Tibial artery (tissue), 4 donors: ENCODE measurements at regions not wholly inside any gene's neighbourhood (a gene's known extent, or its start where the extent isn't known, plus 50 kb on each side); places are given as distances from the start of the nearest gene placed in this dataset.
A peak's percentile ranks its signal among the peaks of the same experiment; 100 is the strongest.

Source experiments
- DNase-seq, 2 donors: peaks; one replicate each; pipeline ENCODE4 v3.0.0-alpha.2; 2019
- H3K27ac ChIP-seq, 2 donors: fragments of 200-600 bp; sonication (generic) in 1 of 2; 1 replicate in 1 of 2; 2 replicates in 1 of 2; pipeline ENCODE4 v1.5.1; 2018 to 2019; ENCODE audit warnings: mild to moderate bottlenecking in 1 of 2
- H3K27me3 ChIP-seq, 2 donors: fragments of 200-600 bp; sonication (generic) in 1 of 2; one replicate each; pipeline versions ENCODE4 v1.5.1 to v1.6.0; 2016 to 2019
- H3K36me3 ChIP-seq, 3 donors: fragments of 200-600 bp; sonication (generic) in 2 of 3; one replicate each; pipeline ENCODE4 v1.5.1; 2016 to 2019; ENCODE audit warnings: mild to moderate bottlenecking in 2 of 3
- H3K4me1 ChIP-seq, 4 donors: fragments of 200-600 bp; sonication (generic) in 2 of 4; 1 replicate in 3 of 4; 2 replicates in 1 of 4; pipeline ENCODE4 v1.5.1; 2016 to 2019
- H3K4me3 ChIP-seq, 2 donors: fragments of 200-600 bp; sonication (generic) in 1 of 2; 1 replicate in 1 of 2; 2 replicates in 1 of 2; pipeline ENCODE4 v1.5.1; 2018 to 2019; ENCODE audit warnings: mild to moderate bottlenecking in 2 of 2
- H3K9me3 ChIP-seq, 3 donors: fragments of 200-600 bp; sonication (generic) in 1 of 3; one replicate each; pipeline ENCODE4 v1.5.1; 2016 to 2019
- intact Hi-C: fragments of 100-400 bp; cut with DNase I; formaldehyde crosslinking; loops from one replicate; pipeline ENCODE4 v1.15.0; 2023; ENCODE audit warnings: low total_unique reads
- TF ChIP-seq, protein P1 (sequence below), 2 experiments: fragments of 200-600 bp in 1 of 2; fragments of 450-650 bp in 1 of 2; IDR thresholded peaks; one replicate each; pipeline ENCODE4 v1.5.1; 2017 to 2019; ENCODE audit warnings: antibody characterized with exemption in 2 of 2, mild to moderate bottlenecking in 1 of 2, moderate library complexity in 1 of 2

GRCh38 chr12:46524778-46525177, 152.2 kb upstream of the SLC38A2 start:
- Histone ChIP-seq H3K27ac (peak overlapping the region; percentile 56 to 71), H3K27me3 (no peaks in the 10 kb centered on the region), H3K9me3 (no peaks in the 10 kb centered on the region), H3K4me3 (no peak overlapping the region), H3K36me3 (no peaks in the 10 kb centered on the region), H3K4me1 (peaks cover 0 to 47% (median 12%) of the 10 kb centered on the region in 4 donors)
- TF ChIP-seq, protein P1, sequence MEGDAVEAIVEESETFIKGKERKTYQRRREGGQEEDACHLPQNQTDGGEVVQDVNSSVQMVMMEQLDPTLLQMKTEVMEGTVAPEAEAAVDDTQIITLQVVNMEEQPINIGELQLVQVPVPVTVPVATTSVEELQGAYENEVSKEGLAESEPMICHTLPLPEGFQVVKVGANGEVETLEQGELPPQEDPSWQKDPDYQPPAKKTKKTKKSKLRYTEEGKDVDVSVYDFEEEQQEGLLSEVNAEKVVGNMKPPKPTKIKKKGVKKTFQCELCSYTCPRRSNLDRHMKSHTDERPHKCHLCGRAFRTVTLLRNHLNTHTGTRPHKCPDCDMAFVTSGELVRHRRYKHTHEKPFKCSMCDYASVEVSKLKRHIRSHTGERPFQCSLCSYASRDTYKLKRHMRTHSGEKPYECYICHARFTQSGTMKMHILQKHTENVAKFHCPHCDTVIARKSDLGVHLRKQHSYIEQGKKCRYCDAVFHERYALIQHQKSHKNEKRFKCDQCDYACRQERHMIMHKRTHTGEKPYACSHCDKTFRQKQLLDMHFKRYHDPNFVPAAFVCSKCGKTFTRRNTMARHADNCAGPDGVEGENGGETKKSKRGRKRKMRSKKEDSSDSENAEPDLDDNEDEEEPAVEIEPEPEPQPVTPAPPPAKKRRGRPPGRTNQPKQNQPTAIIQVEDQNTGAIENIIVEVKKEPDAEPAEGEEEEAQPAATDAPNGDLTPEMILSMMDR (IDR thresholded peaks at IDR 0.05): no peak
- intact Hi-C loops: no loop called here
- DNase-seq: peak; percentile 65 to 84

DNA sequence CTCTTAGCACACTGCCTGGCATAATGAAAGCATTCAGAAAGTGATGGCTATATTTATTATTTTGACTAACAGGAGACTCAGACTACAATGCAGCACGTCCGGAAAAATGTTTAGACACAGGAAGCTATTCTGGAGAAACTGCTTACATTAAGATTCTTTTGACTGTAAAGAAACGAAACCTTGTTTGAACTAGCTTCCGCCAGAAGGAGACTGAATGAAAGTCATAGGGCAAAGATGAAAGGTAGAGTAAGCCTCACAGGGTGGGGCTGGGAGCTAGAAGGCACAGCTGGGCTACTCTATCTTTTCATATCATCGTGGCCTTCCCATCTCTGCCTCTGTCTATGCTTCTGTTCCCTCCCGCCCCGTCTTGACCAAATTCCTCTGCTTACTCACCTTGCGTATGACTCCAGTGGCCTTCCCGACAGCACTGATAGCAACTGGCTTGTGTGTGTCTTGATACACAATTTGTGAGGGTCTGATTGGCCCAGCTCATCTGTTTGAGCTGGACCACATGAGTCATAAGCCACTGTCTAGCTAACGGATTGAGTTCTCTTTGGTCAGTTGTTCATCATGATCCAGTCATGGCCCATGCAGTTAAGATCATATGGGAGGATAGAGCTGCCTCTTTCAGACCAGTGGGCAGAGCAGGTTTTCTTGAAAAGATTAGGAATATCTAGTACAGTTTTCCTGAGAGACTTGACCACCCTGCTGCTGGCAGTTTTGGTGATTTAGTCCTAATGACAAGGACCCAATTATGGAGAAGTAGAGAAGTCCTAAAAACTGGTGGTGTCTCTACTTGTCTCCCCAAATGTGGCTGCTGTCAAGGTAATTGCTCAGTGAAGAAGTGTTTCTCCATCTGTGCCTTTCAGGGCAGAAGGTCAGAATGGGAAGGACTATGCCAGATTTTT, 151.5 kb upstream of the SLC38A2 start:
- intact Hi-C loops: no loop called here

DNA sequence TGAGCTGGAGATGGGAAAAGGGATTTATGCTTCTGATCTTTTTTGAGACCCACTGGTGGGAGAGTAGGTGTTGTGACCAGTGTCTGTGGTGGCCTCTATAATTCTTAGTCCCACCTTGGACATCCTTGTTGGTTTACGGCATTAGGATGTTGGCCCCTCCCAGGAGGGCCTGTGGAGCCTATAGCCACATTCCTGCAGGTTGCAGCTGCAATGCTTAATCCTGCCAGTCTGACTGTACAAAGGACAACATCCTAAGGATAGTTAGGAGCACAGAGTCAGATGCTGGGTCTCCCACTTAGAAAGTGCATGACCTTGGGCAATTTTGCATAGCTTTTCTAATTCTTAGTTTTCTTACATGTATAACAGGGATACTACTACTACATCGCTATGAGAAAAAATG, 150.9 kb upstream of the SLC38A2 start:
- peaks cover 0 to 60% (median 19%) of the 10 kb centered on the region in 4 donors for H3K4me1 ChIP-seq
- intact Hi-C loops: no loop called here
- H3K4me3 ChIP-seq: no peak overlapping the region
- DNase-seq: no peak
- H3K27ac ChIP-seq: no peak overlapping the region
- no peaks in the 10 kb centered on the region for H3K36me3 ChIP-seq
- TF ChIP-seq, protein P1 (IDR thresholded peaks at IDR 0.05): no peak
- no peaks in the 10 kb centered on the region for H3K27me3 ChIP-seq
- H3K9me3 ChIP-seq: no peaks in the 10 kb centered on the region

More for the DNA sequence above, 151.5 kb upstream of the SLC38A2 start:
- H3K4me1 ChIP-seq: peaks cover 0 to 54% (median 16%) of the 10 kb centered on the region in 4 donors
- no peaks in the 10 kb centered on the region for H3K27me3 ChIP-seq
- no peak for DNase-seq
- no peaks in the 10 kb centered on the region for H3K36me3 ChIP-seq
- H3K27ac ChIP-seq: peak overlapping the region; percentile 56 to 71
- TF ChIP-seq, protein P1 (IDR thresholded peaks at IDR 0.05): no peak
- H3K9me3 ChIP-seq: no peaks in the 10 kb centered on the region
- H3K4me3 ChIP-seq: no peak overlapping the region

DNA sequence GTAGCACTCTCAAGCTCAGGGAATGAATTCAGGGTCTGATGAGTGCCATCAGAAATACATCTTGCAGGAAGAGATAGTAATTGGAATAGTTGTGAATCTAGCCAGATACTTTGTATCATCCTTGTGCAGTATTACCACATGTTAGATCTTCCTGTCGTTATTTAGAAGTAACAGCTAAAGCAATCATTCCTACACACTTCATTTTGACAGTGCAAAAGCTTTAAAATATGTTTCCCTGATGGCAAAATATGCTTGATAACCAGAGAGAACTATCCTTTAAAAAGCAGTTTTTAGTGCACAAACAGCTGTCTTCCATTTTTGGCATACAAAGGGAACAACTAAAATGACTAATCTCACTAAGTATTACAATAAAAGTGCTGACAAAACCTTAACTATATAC, 149.5 kb upstream of the SLC38A2 start:
- H3K4me1 ChIP-seq: peaks cover 0 to 74% (median 26%) of the 10 kb centered on the region in 4 donors
- TF ChIP-seq, protein P1 (IDR thresholded peaks at IDR 0.05): no peak
- H3K36me3 ChIP-seq: no peaks in the 10 kb centered on the region
- H3K27ac ChIP-seq: no peak overlapping the region
- H3K27me3 ChIP-seq: no peaks in the 10 kb centered on the region
- no peak overlapping the region for H3K4me3 ChIP-seq
- intact Hi-C loops: no loop called here
- no peaks in the 10 kb centered on the region for H3K9me3 ChIP-seq
- no peak for DNase-seq

- H3K4me3 ChIP-seq: no peak overlapping the region
- no peaks in the 10 kb centered on the region for H3K36me3 ChIP-seq
- H3K9me3 ChIP-seq: no peaks in the 10 kb centered on the region
- intact Hi-C loops: no loop called here
- TF ChIP-seq, protein P1 (IDR thresholded peaks at IDR 0.05): no peak
- H3K27ac ChIP-seq: no peak overlapping the region
- no peaks in the 10 kb centered on the region for H3K27me3 ChIP-seq
- H3K4me1 ChIP-seq: peaks cover 0 to 83% (median 28%) of the 10 kb centered on the region in 4 donors
- DNase-seq: no peak
Measured at GRCh38 chr12:46521145-46521544, 148.6 kb upstream of the SLC38A2 start.
